ENCODE measurements at regions not wholly inside any gene's neighbourhood (a gene's known extent, or its start where the extent isn't known, plus 50 kb on each side); places are given as distances from the start of the nearest gene placed in this dataset.

- DNase-seq, result no peak
Measured at GRCh38 chr5:167576126-167576525, 715.3 kb upstream of the WWC1 start.

- no peak for DNase-seq
Measured at GRCh38 chr5:167576897-167577296, 714.5 kb upstream of the WWC1 start.

- DNase-seq, result no peak
Measured at GRCh38 chr5:167577616-167578015, 713.8 kb upstream of the WWC1 start.

- no peak for DNase-seq
Measured at GRCh38 chr5:167578977-167579692, 712.3 kb upstream of the WWC1 start.

GRCh38 chr5:167579693-167580055 lies 711.8 kb upstream of the WWC1 start:
- DNase-seq, result no peak

- DNase-seq, result no peak
Measured at GRCh38 chr5:167580608-167581007, 710.8 kb upstream of the WWC1 start.

- no peak for DNase-seq
Measured at GRCh38 chr5:167582283-167582682, 709.2 kb upstream of the WWC1 start.

- DNase-seq, result no peak
Measured at GRCh38 chr5:167582886-167583285, 708.6 kb upstream of the WWC1 start.

- no peak for DNase-seq
Measured at GRCh38 chr5:167585184-167585583, 706.3 kb upstream of the WWC1 start.

- no peak for DNase-seq
Measured at GRCh38 chr5:167587772-167588437, 703.5 kb upstream of the WWC1 start.

GRCh38 chr5:167592114-167592513 lies 699.3 kb upstream of the WWC1 start:
- no peak for DNase-seq

- no peak for DNase-seq
Measured at GRCh38 chr5:167593329-167594060, 698.0 kb upstream of the WWC1 start.

GRCh38 chr5:167594061-167594435 lies 697.4 kb upstream of the WWC1 start:
- DNase-seq, result no peak

- no peak for DNase-seq
Measured at GRCh38 chr5:167594750-167595149, 696.7 kb upstream of the WWC1 start.

- DNase-seq, result no peak
Measured at GRCh38 chr5:167595196-167595595, 696.2 kb upstream of the WWC1 start.

- no peak for DNase-seq
Measured at GRCh38 chr5:167598166-167598565, 693.3 kb upstream of the WWC1 start.

GRCh38 chr5:167602067-167602466 lies 689.4 kb upstream of the WWC1 start:
- DNase-seq, result no peak

GRCh38 chr5:167603135-167603534 lies 688.3 kb upstream of the WWC1 start:
- no peak for DNase-seq

GRCh38 chr5:167608390-167609272 lies 682.8 kb upstream of the WWC1 start:
- no peak for DNase-seq

GRCh38 chr5:167614294-167615021 lies 677.0 kb upstream of the WWC1 start:
- DNase-seq, result no peak

- no peak for DNase-seq
Measured at GRCh38 chr5:167616043-167616890, 675.2 kb upstream of the WWC1 start.

Measured in T-helper 2 cell (primary cell).